ENCODE measurements at regions not wholly inside any gene's neighbourhood (a gene's known extent, or its start where the extent isn't known, plus 50 kb on each side); places are given as distances from the start of the nearest gene placed in this dataset.
"Not testable (repeated sequence)": the region's sequence is repeated elsewhere in the genome, so short reads cannot be mapped to it uniquely, and the experiment has no call there.

- no peak for FAIRE-seq
- POLR2A ChIA-PET, result no interaction called here
- BruUV-seq (replicated peaks), result no TSS peak
Observed at GRCh38 chr9:71602652-71603051, 165.7 kb downstream of the CEMIP2 start.

GRCh38 chr9:71595762-71596161 lies 172.6 kb downstream of the CEMIP2 start:
- dilution Hi-C loops (cut with MboI; ENCODE audit: extremely low pct_ligation_motif_present, low sequenced_read_pairs); H4K20me1 ChIP-seq (replicated peaks; ENCODE audit: control insufficient read depth, extremely low read depth, insufficient read depth, low read length); BruUV-seq (replicated peaks); DNase-seq (ENCODE audit: low read depth, low spot score); FAIRE-seq; H3K27me3 ChIP-seq (ENCODE audit: control insufficient read depth in 2 of 2, insufficient read depth in 2 of 2, low read length in 2 of 2); H3K4me2 ChIP-seq (ENCODE audit: insufficient read depth, low read length); H3K27ac ChIP-seq (ENCODE audit: insufficient read depth, low read depth, low read length); H3K79me2 ChIP-seq (ENCODE audit: control insufficient read depth, insufficient read depth, low read length); intact Hi-C loops (cut with micrococcal nuclease); H3K9ac ChIP-seq (replicated peaks; ENCODE audit: extremely low read depth, insufficient read depth, low read length); H3K9me3 ChIP-seq (replicated peaks; ENCODE audit: control insufficient read depth, insufficient read depth, low read length); H2AFZ ChIP-seq (ENCODE audit: low read depth, low read length); H3K4me1 ChIP-seq (ENCODE audit: control insufficient read depth, extremely low read depth, insufficient read depth, low read length); H3K36me3 ChIP-seq (ENCODE audit: control insufficient read depth in 2 of 2, extremely low read depth in 1 of 2, insufficient read depth in 2 of 2, low read length in 2 of 2); H3K9me1 ChIP-seq (replicated peaks; ENCODE audit: control insufficient read depth, extremely low read depth, insufficient read depth, low read length); POLR2A ChIA-PET; H3K4me3 ChIP-seq (replicated peaks in 1 of 3; ENCODE audit: insufficient read depth in 1 of 3, low read depth in 1 of 3, low read length in 3 of 3); CTCF ChIA-PET: not testable (repeated sequence)

More at GRCh38 chr9:71602652-71603051, 165.7 kb downstream of the CEMIP2 start:
- Histone ChIP-seq H2AFZ (ENCODE audit: low read depth, low read length) (no peak overlapping the region), H3K9me3 (replicated peaks; ENCODE audit: control insufficient read depth, insufficient read depth, low read length) (no peaks in the 10 kb centered on the region), H3K36me3 (ENCODE audit: control insufficient read depth in 2 of 2, extremely low read depth in 1 of 2, insufficient read depth in 2 of 2, low read length in 2 of 2) (no peaks in the 10 kb centered on the region), H3K4me1 (ENCODE audit: control insufficient read depth, extremely low read depth, insufficient read depth, low read length) (no peaks in the 10 kb centered on the region), H3K9me1 (replicated peaks; ENCODE audit: control insufficient read depth, extremely low read depth, insufficient read depth, low read length) (no peaks in the 10 kb centered on the region), H3K9ac (replicated peaks; ENCODE audit: extremely low read depth, insufficient read depth, low read length) (no peak overlapping the region), H3K27me3 (ENCODE audit: control insufficient read depth in 2 of 2, insufficient read depth in 2 of 2, low read length in 2 of 2) (no peaks in the 10 kb centered on the region), H3K27ac (ENCODE audit: insufficient read depth, low read depth, low read length) (no peak overlapping the region), H3K79me2 (ENCODE audit: control insufficient read depth, insufficient read depth, low read length) (no peaks in the 10 kb centered on the region), H4K20me1 (replicated peaks; ENCODE audit: control insufficient read depth, extremely low read depth, insufficient read depth, low read length) (no peaks in the 10 kb centered on the region), H3K4me3 (replicated peaks in 1 of 3; ENCODE audit: insufficient read depth in 1 of 3, low read depth in 1 of 3, low read length in 3 of 3) (no peak overlapping the region), H3K4me2 (ENCODE audit: insufficient read depth, low read length) (no peak overlapping the region)
- TF ChIP-seq CTCF (IDR thresholded peaks at IDR 0.05; ENCODE audit: extremely low read depth in 1 of 2, insufficient read depth in 1 of 2, low read depth in 1 of 2, low read length in 2 of 2), result no peak
- TF ChIP-seq MYC (IDR thresholded peaks at IDR 0.05; ENCODE audit: low read depth, low read length), result no peak
- TF ChIP-seq GATA2 (IDR thresholded peaks at IDR 0.05; ENCODE audit: insufficient read depth, insufficient read length, low read depth, low read length), result no peak
- TF ChIP-seq, protein P1, sequence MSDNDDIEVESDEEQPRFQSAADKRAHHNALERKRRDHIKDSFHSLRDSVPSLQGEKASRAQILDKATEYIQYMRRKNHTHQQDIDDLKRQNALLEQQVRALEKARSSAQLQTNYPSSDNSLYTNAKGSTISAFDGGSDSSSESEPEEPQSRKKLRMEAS (IDR thresholded peaks at IDR 0.05; ENCODE audit: insufficient read depth, insufficient read length), result no peak
- CTCF ChIA-PET, result interaction anchor here (0.7 to 5.2 kb wide), 4 partner anchors 114 to 169 kb away, joined by 4 to 77 read pairs (median 4); no protein-coding TSS in a partner anchor
- dilution Hi-C loops (cut with MboI; ENCODE audit: extremely low pct_ligation_motif_present, low sequenced_read_pairs) (no loop called here), intact Hi-C loops (cut with micrococcal nuclease) (loop anchor here (5.0 kb wide), 1 partner anchor 315 kb away; no protein-coding TSS in a partner anchor)
- no peak for DNase-seq (ENCODE audit: low read depth, low spot score)

Data from endothelial cell of umbilical vein (primary cell).